Keratinocyte (primary cell): ENCODE measurements at regions not wholly inside any gene's neighbourhood (a gene's known extent, or its start where the extent isn't known, plus 50 kb on each side); places are given as distances from the start of the nearest gene placed in this dataset.

Source experiments
- DNase-seq: peaks from one replicate; pipeline ENCODE4 v3.0.0-alpha.2; 2011; ENCODE audit warnings: low read depth, missing footprints, low spot score
- FAIRE-seq: peaks from 2 replicates; lab custom pipeline; 2011; peaks lifted over from hg19 to GRCh38; lab: Jason Lieb, UNC
- H2AFZ ChIP-seq: 2 replicates; pipeline ENCODE4 v1.6.0; 2012; ENCODE audit warnings: low read length, control low read depth, inconsistent platforms; ENCODE audit not compliant: control insufficient read depth
- H3K27ac ChIP-seq: 2 replicates; pipeline ENCODE4 v1.5.1; 2011; ENCODE audit warnings: low read length; ENCODE audit not compliant: control insufficient read depth, insufficient read depth
- H3K27me3 ChIP-seq: 3 replicates; pipeline ENCODE4 v1.6.0; 2011; ENCODE audit warnings: low read length; ENCODE audit not compliant: control insufficient read depth, insufficient read depth; ENCODE audit errors: extremely low read depth
- H3K36me3 ChIP-seq, 2 experiments: 2 replicates in 1 of 2; 3 replicates in 1 of 2; pipeline ENCODE4 v1.5.1; 2011; ENCODE audit warnings: low read length in 2 of 2, mild to moderate bottlenecking in 1 of 2; ENCODE audit not compliant: control insufficient read depth in 2 of 2, insufficient read depth in 2 of 2; ENCODE audit errors: extremely low read depth in 1 of 2
- H3K4me1 ChIP-seq: 3 replicates; pipeline ENCODE4 v1.5.1; 2011; ENCODE audit warnings: low read length; ENCODE audit not compliant: control insufficient read depth, insufficient read depth; ENCODE audit errors: extremely low read depth
- H3K4me2 ChIP-seq: 3 replicates; pipeline ENCODE4 v1.6.0; 2011; ENCODE audit warnings: low read depth, low read length; ENCODE audit not compliant: control insufficient read depth, insufficient read depth; ENCODE audit errors: extremely low read depth
- H3K4me3 ChIP-seq, 3 experiments: fragments of 200-600 bp in 1 of 3; sonication (generic) in 1 of 3; 2 replicates in 2 of 3; 3 replicates in 1 of 3; pipeline ENCODE4 v1.5.1; 2011 to 2016; ENCODE audit warnings: low read length in 3 of 3, mild to moderate bottlenecking in 3 of 3, control low read depth in 2 of 3, inconsistent platforms in 1 of 3, low read depth in 1 of 3, mixed read lengths in 1 of 3, mixed run types in 1 of 3, moderate library complexity in 1 of 3; ENCODE audit not compliant: control insufficient read depth in 2 of 3, insufficient read depth in 2 of 3; ENCODE audit errors: extremely low read depth in 1 of 3
- H3K79me2 ChIP-seq: 2 replicates; pipeline ENCODE4 v1.6.0; 2012; ENCODE audit warnings: low read length; ENCODE audit not compliant: control insufficient read depth, insufficient read depth
- H3K9ac ChIP-seq: 3 replicates; pipeline ENCODE4 v1.6.0; 2011; ENCODE audit warnings: low read length; ENCODE audit not compliant: control insufficient read depth, insufficient read depth; ENCODE audit errors: extremely low read depth
- H3K9me1 ChIP-seq: 3 replicates; pipeline ENCODE4 v1.6.0; 2011; ENCODE audit warnings: low read length; ENCODE audit not compliant: control insufficient read depth, insufficient read depth; ENCODE audit errors: extremely low read depth
- H3K9me3 ChIP-seq: 2 replicates; pipeline ENCODE4 v1.5.1; 2012; ENCODE audit warnings: low read depth, low read length; ENCODE audit not compliant: control insufficient read depth
- H4K20me1 ChIP-seq: 3 replicates; pipeline ENCODE4 v1.6.0; 2011; ENCODE audit warnings: low read length; ENCODE audit not compliant: control insufficient read depth, insufficient read depth; ENCODE audit errors: extremely low read depth
- CTCF ChIP-seq, 3 experiments: IDR thresholded peaks in 1 of 3; conservative IDR thresholded peaks in 1 of 3; optimal IDR thresholded peaks in 1 of 3; 2 replicates in 2 of 3; 3 replicates in 1 of 3; pipeline versions ENCODE3 to v1.5.1; 2011; ENCODE audit warnings: low read length in 3 of 3, mild to moderate bottlenecking in 3 of 3, moderate library complexity in 2 of 3, control low read depth in 1 of 3, inconsistent platforms in 1 of 3; ENCODE audit not compliant: insufficient read depth in 2 of 3; ENCODE audit errors: extremely low read depth in 1 of 3
- EZH2 ChIP-seq: IDR thresholded peaks from one replicate; pipeline ENCODE4 v1.6.1; 2012; ENCODE audit warnings: inconsistent platforms, mild to moderate bottlenecking, low read length, moderate library complexity
- dilution Hi-C: fragments of 300-500 bp; cut with MboI; formaldehyde crosslinking; loops from one replicate; pipeline ENCODE4 v1.7.0; 2020; ENCODE audit warnings: low sequenced_read_pairs; ENCODE audit not compliant: extremely low pct_ligation_motif_present

GRCh38 chr6:4403023-4403752 is 267.8 kb upstream of the ECI2 start:
- Histone ChIP-seq H3K79me2 (no peaks in the 10 kb centered on the region), H3K27ac (no peak overlapping the region), H2AFZ (no peak overlapping the region), H3K27me3 (no peaks in the 10 kb centered on the region), H4K20me1 (no peaks in the 10 kb centered on the region), H3K4me3 (no peak overlapping the region), H3K9me1 (no peaks in the 10 kb centered on the region), H3K4me1 (peaks cover 11% of the 10 kb centered on the region), H3K4me2 (peak overlapping the region; percentile 31), H3K9me3 (no peaks in the 10 kb centered on the region), H3K9ac (no peak overlapping the region), H3K36me3 (no peaks in the 10 kb centered on the region)
- FAIRE-seq (no peak), DNase-seq (no peak)
- TF ChIP-seq CTCF (optimal IDR thresholded peaks at IDR 0.05 in 1 of 3, IDR thresholded peaks at IDR 0.05 in 1 of 3, conservative IDR thresholded peaks at IDR 0.05 in 1 of 3; ENCODE audit: extremely low read depth in 1 of 3, insufficient read depth in 2 of 3, low read length in 3 of 3) = no peak
- no peak for TF ChIP-seq EZH2
- dilution Hi-C loops = no loop called here

- H3K36me3 ChIP-seq = no peaks in the 10 kb centered on the region
- peak overlapping the region; percentile 73 for H2AFZ ChIP-seq
- H3K27me3 ChIP-seq = no peaks in the 10 kb centered on the region
- peak overlapping the region; percentile 31 for H3K4me2 ChIP-seq
- no peaks in the 10 kb centered on the region for H3K79me2 ChIP-seq
- H3K27ac ChIP-seq = peak overlapping the region; percentile 23
- H3K9me1 ChIP-seq = no peaks in the 10 kb centered on the region
- dilution Hi-C loops = no loop called here
- DNase-seq (peak; percentile 9), FAIRE-seq (peak; percentile 69)
- no peaks in the 10 kb centered on the region for H4K20me1 ChIP-seq
- no peak overlapping the region for H3K9ac ChIP-seq
- no peak overlapping the region for H3K4me3 ChIP-seq
- TF ChIP-seq EZH2 = no peak
- no peak for TF ChIP-seq CTCF (optimal IDR thresholded peaks at IDR 0.05 in 1 of 3, IDR thresholded peaks at IDR 0.05 in 1 of 3, conservative IDR thresholded peaks at IDR 0.05 in 1 of 3; ENCODE audit: extremely low read depth in 1 of 3, insufficient read depth in 2 of 3, low read length in 3 of 3)
- peaks cover 11% of the 10 kb centered on the region for H3K4me1 ChIP-seq
- H3K9me3 ChIP-seq = no peaks in the 10 kb centered on the region
These were observed 267.2 kb upstream of the ECI2 start for GRCh38 chr6:4402477-4402976.
